GM12801 (cell line): ENCODE measurements at regions not wholly inside any gene's neighbourhood (a gene's known extent, or its start where the extent isn't known, plus 50 kb on each side); places are given as distances from the start of the nearest gene placed in this dataset.

ENCODE experiments used
- TF ChIP-seq, protein P1 (sequence below): IDR thresholded peaks from one replicate; pipeline ENCODE4 v1.5.1; 2011; ENCODE audit warnings: control low read depth; ENCODE audit not compliant: insufficient read length; ENCODE audit errors: extremely low read depth

DNA sequence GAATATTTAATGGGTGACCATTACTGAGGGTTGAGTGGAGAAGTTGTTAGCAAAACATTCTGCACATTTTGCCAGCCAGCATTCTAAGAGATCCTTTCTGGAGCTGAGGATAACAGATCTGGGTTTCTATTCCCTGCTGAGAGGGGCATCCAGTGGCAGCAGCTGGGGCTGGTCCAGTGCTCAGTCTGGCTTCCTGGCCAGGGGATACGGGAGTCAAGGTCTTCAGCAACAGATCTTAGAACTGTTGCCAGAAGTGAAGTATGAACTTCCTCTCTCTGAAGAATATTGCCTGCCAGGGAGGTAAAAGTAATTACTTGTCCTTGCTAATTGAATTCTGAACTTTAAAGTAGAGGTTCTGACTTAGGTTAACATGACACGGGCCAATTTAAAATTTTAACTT is 568.4 kb downstream of the REEP3 start:
- TF ChIP-seq, protein P1, sequence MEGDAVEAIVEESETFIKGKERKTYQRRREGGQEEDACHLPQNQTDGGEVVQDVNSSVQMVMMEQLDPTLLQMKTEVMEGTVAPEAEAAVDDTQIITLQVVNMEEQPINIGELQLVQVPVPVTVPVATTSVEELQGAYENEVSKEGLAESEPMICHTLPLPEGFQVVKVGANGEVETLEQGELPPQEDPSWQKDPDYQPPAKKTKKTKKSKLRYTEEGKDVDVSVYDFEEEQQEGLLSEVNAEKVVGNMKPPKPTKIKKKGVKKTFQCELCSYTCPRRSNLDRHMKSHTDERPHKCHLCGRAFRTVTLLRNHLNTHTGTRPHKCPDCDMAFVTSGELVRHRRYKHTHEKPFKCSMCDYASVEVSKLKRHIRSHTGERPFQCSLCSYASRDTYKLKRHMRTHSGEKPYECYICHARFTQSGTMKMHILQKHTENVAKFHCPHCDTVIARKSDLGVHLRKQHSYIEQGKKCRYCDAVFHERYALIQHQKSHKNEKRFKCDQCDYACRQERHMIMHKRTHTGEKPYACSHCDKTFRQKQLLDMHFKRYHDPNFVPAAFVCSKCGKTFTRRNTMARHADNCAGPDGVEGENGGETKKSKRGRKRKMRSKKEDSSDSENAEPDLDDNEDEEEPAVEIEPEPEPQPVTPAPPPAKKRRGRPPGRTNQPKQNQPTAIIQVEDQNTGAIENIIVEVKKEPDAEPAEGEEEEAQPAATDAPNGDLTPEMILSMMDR, result no peak

DNA sequence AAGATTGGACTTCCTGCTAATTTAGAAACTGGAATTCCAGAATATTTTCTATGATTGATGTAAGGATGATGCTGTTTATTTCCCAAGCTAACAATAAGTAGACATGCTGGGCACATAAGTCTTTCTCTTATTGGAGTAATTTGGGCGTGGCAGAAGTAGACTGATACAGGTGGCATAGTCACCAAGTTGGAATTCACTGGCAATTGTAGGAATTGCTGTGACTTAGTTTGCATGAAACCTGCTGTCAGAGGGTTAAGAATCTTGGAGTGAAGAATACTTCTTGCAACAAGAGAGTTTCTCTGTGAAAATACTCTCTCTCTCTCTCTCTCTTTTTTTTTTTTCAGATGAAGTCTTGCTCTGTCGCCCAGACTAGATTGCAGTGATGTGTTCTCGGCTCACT is 569.7 kb downstream of the REEP3 start:
- TF ChIP-seq, protein P1, result no peak

DNA sequence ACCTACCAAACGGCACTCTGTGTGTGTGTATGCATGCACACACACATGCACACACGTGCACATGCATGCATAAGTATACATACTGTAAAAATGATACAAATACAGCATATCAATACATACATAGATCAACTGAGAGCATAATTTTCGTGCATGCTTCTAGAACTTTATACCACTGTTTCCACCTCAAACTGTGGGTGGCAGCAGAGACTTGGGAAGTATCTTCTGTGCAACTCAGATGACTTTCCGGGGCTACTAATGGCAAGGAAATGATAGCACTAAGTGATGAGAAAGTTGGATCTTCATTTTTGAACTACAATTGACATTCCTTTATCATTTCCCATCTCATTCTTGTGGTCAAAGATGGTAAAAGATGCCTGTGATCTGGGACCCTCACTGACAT is 570.7 kb downstream of the REEP3 start:
- TF ChIP-seq, protein P1, result no peak

DNA sequence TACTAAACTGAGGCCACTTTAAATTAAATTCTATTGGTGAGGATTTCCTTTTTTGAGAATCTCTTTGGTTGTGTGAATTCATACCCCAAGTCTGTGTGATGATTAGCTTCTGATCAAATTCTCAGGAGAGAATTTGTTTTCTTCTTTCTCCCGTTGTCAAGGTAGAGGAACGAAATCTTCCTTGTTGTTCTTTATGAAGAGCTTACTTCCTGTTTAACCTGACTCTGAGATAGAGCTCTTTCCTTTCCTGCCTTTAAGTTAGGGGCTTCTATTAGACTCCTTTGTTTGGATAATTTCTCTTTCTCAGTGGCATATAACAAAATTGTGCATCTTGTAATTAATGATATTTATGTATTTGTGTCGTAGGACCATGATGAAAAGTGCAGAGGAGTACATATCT is 572.1 kb downstream of the REEP3 start:
- TF ChIP-seq, protein P1, result no peak

DNA sequence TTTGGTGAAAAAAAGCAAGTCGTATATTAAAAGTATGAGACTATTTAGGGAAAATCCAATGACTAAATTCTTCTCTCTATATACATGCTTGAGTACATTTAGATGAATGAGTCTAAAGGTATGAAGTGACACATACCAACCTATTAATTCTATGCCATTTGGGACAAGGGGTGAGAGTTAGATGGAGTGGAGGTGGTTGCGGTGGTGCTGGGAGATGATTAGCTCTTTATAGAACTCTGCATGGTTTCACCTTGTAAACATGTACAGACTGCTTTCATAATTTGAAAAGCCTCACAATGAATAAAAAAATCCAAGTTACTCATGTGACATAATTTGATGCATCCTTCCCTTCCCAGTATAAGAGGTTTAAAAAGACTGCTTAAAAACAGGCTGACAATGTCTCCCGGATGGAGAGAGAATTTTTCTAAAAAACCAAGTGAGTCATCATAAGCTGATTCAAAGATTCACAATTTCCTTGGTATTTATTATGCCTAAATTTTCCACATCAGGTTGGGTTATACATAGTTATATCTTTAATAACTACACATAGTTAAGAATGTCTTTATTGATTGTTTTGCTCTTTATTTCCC is 572.8 kb downstream of the REEP3 start:
- TF ChIP-seq, protein P1, result no peak

DNA sequence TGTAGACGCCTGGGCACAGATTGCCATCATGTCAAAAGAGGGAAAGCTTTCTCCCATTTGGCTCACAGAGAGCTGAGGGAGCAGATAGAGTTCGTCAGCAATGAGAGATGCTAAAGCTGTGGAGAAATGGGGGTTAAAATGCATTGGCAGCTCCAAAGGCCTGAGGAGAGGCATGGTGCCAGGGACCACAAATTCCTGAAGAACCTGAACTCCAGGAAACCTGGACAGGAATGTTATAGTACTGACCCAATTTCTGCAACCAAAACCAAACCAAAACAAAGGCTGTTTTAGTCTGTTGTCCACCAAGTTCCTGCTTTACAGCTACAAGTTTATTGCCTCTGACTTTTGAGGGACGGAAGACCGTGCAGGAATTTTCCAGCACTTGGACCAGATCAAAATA is 575.7 kb downstream of the REEP3 start:
- TF ChIP-seq, protein P1, result no peak

DNA sequence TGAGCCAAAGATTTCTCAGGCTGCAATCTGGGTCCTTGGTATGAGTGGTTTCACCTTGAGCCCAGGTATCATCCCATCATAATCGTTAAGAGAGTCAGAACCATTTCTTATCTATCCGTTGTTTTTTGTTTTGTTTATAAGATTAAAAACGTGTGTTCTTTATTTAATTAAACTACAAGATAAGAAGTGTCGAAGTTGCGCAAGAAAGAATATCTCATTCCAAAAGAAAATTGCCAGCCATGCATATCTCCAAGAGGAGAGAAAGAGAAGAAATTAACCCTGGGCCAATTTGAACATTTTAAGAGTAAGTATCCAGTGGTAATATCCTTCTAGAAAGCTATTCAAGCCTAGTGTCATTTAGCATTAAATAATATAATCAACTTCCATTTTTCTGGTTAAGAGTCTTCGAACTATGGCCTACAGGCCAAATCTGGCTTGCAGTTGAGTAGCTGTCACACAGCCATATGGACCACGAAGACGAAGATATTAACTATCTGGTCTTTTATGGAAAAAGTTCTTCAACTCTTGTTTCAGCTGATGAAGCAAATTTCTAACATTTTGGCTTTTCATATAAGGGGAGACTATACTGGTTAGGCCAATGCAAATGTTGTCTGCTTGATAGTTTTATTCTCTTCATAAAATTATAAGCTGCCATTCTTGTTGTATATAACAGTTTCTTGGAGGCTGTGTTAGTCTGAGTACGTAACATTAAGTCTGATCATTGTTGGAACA is 576.4 kb downstream of the REEP3 start:
- TF ChIP-seq, protein P1, result no peak
